BJ (cell line): ENCODE measurements at regions not wholly inside any gene's neighbourhood (a gene's known extent, or its start where the extent isn't known, plus 50 kb on each side); places are given as distances from the start of the nearest gene placed in this dataset.

Experiments
- CTCF ChIA-PET: fragments of 350-600 bp; formaldehyde crosslinking; extraction: SDS; loops from one replicate; lab custom pipeline; 2021; ENCODE audit warnings: antibody characterized with exemption, inconsistent platforms; lab: Yijun Ruan, JAX
- POLR2A ChIA-PET: fragments of 300-600 bp; sonication (Branson Sonifier 250); formaldehyde crosslinking; extraction: SDS; loops from one replicate; lab custom pipeline; 2021; ENCODE audit warnings: antibody characterized with exemption; lab: Charles Lee
- DNase-seq: peaks from one replicate; pipeline ENCODE4 v3.0.0-alpha.2; 2011; ENCODE audit warnings: low read depth
- H3K27me3 ChIP-seq: 2 replicates; pipeline ENCODE4 v1.6.0; 2011; ENCODE audit warnings: low read length; ENCODE audit not compliant: control insufficient read depth, insufficient read depth
- H3K36me3 ChIP-seq: 2 replicates; pipeline ENCODE4 v1.5.1; 2011; ENCODE audit warnings: low read length; ENCODE audit not compliant: control insufficient read depth, insufficient read depth
- H3K4me3 ChIP-seq: 2 replicates; pipeline ENCODE4 v1.5.1; 2011; ENCODE audit warnings: low read depth, mild to moderate bottlenecking, control low read depth, low read length
- TF ChIP-seq, protein P1 (sequence below): IDR thresholded peaks from 2 replicates; pipeline ENCODE4 v1.5.1; 2011; ENCODE audit warnings: low read depth, mild to moderate bottlenecking, control low read depth, inconsistent platforms, low read length, moderate library complexity; ENCODE audit not compliant: insufficient read depth

DNA sequence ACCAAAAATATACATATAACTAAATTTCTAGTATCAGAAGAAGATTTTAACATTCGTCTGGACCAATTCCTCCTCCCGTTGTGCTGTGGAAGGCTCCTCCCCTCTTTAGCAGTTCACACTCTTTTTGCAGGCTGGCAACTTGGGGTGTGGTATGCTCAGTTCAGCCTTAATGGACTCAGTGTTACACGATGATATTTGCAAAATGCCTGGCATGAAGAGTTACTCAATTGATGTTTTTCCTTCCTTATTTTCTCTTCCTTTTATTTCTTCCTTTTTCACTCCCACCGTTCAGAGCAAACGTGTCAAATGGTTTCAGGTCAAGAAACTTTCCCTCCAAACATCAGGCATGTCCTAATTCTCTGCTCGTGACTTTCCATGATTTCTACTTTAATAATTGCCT lies 248.3 kb downstream of the PHF14 start:
- H3K4me3 ChIP-seq, result no peak overlapping the region
- CTCF ChIA-PET, result interaction anchor here (0.6 to 1.1 kb wide), 2 partner anchors 10 to 18 kb away, joined by 3 read pairs; no protein-coding TSS in a partner anchor
- no peaks in the 10 kb centered on the region for H3K27me3 ChIP-seq
- no peaks in the 10 kb centered on the region for H3K36me3 ChIP-seq
- TF ChIP-seq, protein P1, sequence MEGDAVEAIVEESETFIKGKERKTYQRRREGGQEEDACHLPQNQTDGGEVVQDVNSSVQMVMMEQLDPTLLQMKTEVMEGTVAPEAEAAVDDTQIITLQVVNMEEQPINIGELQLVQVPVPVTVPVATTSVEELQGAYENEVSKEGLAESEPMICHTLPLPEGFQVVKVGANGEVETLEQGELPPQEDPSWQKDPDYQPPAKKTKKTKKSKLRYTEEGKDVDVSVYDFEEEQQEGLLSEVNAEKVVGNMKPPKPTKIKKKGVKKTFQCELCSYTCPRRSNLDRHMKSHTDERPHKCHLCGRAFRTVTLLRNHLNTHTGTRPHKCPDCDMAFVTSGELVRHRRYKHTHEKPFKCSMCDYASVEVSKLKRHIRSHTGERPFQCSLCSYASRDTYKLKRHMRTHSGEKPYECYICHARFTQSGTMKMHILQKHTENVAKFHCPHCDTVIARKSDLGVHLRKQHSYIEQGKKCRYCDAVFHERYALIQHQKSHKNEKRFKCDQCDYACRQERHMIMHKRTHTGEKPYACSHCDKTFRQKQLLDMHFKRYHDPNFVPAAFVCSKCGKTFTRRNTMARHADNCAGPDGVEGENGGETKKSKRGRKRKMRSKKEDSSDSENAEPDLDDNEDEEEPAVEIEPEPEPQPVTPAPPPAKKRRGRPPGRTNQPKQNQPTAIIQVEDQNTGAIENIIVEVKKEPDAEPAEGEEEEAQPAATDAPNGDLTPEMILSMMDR, result no peak
- POLR2A ChIA-PET, result no interaction called here
- no peak for DNase-seq

DNA sequence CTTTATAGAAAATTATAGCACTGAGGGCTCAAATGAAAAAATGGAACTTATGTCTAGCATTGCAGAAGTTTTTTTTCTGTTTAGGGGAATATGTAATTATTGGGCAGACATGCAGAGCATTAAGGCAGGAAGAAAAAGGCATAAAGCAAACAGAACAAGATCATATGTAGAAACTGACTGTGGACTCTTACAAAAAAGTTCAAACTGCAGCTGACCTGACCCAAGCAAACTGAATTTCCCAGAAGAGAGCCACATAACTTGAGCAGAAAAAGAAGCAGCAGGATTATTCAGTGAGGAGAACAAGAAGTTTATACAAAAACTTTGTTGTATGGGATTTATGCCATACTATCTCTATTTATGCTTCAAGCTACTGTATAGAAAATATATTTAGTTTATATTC lies 250.9 kb downstream of the PHF14 start:
- POLR2A ChIA-PET, result no interaction called here
- no peak for DNase-seq
- CTCF ChIA-PET, result interaction anchor here (0.6 to 1.7 kb wide), 3 partner anchors 13 to 40 kb away, joined by 3 to 10 read pairs (median 3); no protein-coding TSS in a partner anchor
- Histone ChIP-seq H3K36me3 (no peaks in the 10 kb centered on the region), H3K4me3 (no peak overlapping the region), H3K27me3 (no peaks in the 10 kb centered on the region)
- TF ChIP-seq, protein P1, result no peak

DNA sequence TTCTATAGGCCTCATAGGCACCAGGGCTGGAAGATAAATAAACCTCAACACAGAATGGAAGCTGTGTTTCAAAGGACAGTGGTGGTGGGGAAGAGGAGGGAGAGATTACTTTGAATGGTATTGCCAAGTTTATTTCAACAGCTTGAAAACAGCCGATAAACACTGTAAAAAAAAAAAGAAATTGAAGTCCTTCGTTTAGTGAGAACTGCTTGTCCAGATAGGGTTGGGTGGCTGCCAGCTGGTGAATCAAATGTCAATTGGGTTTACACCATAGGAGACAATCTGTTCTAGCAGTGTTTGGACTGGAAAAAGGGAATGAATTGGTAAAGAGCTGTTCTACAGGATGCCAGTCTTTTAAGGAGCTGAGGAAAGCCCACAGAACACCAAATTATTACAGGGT lies 254.8 kb downstream of the PHF14 start:
- POLR2A ChIA-PET, result no interaction called here
- DNase-seq, result no peak
- no peak overlapping the region for H3K4me3 ChIP-seq

DNA sequence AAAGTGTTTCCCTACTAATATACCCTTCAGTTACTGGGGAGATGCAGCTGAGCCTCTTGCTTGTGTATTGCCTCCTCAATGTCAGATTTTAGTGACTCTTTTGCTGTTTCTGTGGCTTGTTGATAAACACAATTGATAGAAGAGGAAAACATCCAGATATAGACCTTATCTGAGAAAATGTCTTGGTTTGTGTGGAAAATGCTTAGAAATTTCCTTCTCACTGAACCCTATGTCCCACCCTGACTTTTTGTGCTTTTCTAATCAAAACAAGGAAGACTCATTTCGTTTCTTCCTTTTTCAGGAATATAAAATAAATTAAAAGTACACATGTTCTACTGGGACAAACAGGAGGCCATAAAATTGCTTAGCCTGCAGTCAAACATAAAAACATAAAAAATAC lies 257.5 kb downstream of the PHF14 start:
- Histone ChIP-seq H3K4me3 (no peak overlapping the region), H3K27me3 (no peaks in the 10 kb centered on the region), H3K36me3 (no peaks in the 10 kb centered on the region)
- no peak for DNase-seq
- ChIA-PET CTCF (no interaction called here), POLR2A (no interaction called here)
- TF ChIP-seq, protein P1, result no peak

More for the DNA sequence above, 254.8 kb downstream of the PHF14 start:
- TF ChIP-seq, protein P1, result no peak
- Histone ChIP-seq H3K27me3 (no peaks in the 10 kb centered on the region), H3K36me3 (no peaks in the 10 kb centered on the region)
- CTCF ChIA-PET, result interaction anchor here (0.6 to 1.0 kb wide), 4 partner anchors 12 to 213 kb away, joined by 3 to 5 read pairs (median 4); no protein-coding TSS in a partner anchor

DNA sequence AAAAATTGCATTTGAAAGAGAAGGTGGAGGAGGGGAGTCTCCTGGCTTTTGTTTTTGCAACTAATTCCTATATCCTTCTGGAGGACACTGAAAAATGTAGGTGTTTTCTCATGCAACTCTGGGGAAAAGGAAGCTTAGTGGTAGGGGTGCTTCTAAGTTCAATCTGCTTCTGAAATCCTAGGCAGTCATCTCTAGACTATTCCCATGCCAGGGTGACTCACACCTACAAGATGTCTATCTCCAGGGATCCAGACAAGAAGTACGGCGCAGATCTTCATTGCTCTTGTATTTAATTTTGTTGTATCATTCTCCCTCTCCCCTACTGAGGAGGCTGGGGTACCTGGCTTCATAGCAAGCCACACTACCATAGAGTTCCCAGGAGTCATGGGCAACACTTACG lies 258.8 kb downstream of the PHF14 start:
- DNase-seq, result no peak
- TF ChIP-seq, protein P1, result no peak
- no peak overlapping the region for H3K4me3 ChIP-seq
- no peaks in the 10 kb centered on the region for H3K36me3 ChIP-seq
- CTCF ChIA-PET, result no interaction called here
- no peaks in the 10 kb centered on the region for H3K27me3 ChIP-seq
- POLR2A ChIA-PET, result no interaction called here
